GM21360 (cell line): ENCODE measurements at regions not wholly inside any gene's neighbourhood (a gene's known extent, or its start where the extent isn't known, plus 50 kb on each side); places are given as distances from the start of the nearest gene placed in this dataset.

Experiments used
- ATAC-seq: cut with Tn5 transposase; IDR thresholded peaks from one replicate; pipeline ENCODE4 v1.9.1; 2021; ENCODE audit warnings: mild to moderate bottlenecking, moderate library complexity; ENCODE audit not compliant: unreplicated experiment

GRCh38 chr12:46437469-46437868 lies 64.9 kb upstream of the SLC38A2 start:
- no peak for ATAC-seq

DNA sequence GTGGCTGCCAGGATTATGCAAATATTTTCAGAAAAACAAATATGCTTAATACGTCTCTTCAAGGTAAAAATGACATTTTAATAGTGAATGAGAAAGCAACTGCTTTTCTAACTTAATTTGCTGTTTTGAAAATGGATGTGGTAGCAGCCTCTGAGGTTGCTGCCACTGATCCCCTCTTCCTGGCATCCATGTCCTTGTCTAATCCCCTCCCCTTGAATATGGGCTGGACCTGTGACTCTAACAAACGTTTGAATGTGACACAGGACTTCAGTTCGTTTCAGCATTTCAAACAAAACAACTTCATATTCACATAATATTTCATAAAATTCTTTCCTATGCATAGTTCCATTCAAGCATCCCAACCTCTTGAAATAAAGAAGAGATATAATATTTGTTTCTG lies 64.2 kb upstream of the SLC38A2 start:
- no peak for ATAC-seq

DNA sequence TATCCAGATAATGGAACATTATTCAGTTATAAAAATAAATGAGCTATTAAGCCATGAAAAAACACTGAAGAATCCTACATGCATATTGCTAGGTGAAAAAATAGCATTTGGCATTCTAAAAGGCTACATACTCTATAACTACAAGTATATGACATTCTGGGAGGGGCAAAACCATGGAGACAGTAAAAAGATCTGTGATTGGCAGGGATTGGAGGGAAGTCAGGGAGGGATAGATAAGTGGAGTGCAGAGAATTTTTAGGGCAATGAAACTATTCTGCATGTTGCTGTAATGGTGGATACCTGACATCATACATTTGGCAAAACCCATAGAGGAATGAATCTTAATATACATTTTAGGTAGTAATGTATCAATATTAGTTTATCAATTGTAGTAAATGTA lies 63.1 kb upstream of the SLC38A2 start:
- ATAC-seq, result no peak

GRCh38 chr12:46435029-46435428 lies 62.5 kb upstream of the SLC38A2 start:
- no peak for ATAC-seq

DNA sequence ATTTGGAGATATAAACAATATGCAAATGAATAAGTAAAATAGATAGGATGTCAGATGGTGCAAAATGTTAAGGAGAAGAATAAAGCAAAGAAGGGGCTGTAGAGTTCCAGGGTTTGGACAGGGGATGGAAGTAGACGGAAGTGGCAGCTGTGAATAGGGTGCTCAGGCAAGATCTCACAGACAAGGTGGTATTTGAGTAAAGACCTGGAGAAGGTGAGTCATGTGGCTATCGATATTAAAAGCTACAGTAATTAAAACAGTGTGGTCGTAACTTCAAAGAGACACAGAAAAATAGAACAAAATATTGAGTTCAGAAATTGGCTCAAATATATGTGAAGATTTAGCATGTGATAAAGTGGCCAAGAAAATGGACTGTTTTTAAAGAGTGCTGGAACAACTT lies 61.3 kb upstream of the SLC38A2 start:
- ATAC-seq, result no peak

DNA sequence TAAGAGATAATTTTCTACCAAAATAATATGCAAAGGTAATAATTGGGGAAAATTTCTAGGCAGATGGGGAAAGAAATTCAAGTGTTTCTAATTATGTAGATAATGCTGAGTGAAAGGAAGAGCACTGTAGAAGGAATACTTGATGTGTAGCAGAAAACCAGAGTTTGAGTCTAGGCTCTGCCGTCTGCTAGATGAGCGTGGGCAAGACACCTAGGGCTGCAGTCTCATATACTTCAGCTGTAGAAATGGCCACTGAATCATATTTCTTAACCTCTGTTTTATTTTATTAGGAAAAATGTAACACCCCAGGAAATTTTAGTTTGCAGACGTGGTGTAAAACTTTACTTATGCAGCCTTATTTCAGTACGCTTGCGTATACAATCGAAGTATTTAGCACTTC lies 59.8 kb upstream of the SLC38A2 start:
- ATAC-seq, result no peak

DNA sequence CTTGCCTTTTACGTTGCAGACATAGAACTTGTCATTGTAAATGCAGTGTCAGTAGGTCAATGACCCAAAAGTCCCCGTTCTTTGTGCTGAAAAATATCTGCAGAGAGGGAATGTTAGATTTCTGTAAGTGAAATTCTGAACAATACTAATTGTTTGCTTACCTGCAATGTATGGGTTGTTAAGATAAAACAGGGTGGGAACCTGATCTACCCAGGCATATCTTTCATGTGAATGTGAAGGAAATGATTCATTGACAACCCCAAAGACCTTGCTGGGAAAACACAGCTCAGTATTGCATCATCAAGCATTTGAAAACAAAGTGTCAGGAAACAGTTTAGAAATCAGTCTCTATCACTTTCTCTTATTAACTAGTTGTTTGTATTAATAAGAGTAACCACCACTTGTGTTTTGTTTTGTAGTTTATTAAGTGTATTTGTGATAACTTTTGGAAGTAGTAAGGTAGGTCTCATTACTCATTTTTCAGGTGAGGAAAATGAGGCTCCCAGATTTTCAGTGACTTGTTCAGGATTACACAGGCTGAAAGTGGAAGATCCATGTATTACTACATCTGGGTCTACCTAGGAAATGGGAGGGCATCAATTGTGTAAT lies 57.9 kb upstream of the SLC38A2 start:
- ATAC-seq, result no peak
